IMR-90 (cell line): ENCODE measurements at regions not wholly inside any gene's neighbourhood (a gene's known extent, or its start where the extent isn't known, plus 50 kb on each side); places are given as distances from the start of the nearest gene placed in this dataset.

Source experiments
- ATAC-seq: fragments of 200-7000 bp; cut with Tn5 transposase; 2 replicates; pipeline ENCODE4 v1.9.1; 2020; ENCODE audit warnings: low read depth, mild to moderate bottlenecking, moderate library complexity
- BruUV-seq: library from RNA; stranded (reverse); fragments of 400-500 nt; replicated peaks from 2 replicates; lab custom pipeline; 2021; lab: Mats Ljungman, UMichigan
- CTCF ChIA-PET: fragments of 300-600 bp; formaldehyde crosslinking; extraction: SDS; loops from one replicate; lab custom pipeline; 2021; ENCODE audit warnings: antibody characterized with exemption; lab: Yijun Ruan, JAX
- POLR2A ChIA-PET: fragments of 300-600 bp; sonication (Branson Sonifier 250); formaldehyde crosslinking; loops from one replicate; lab custom pipeline; 2022; ENCODE audit warnings: antibody characterized with exemption; ENCODE audit not compliant: unreplicated experiment; lab: Charles Lee
- DNase-seq: peaks from one replicate; pipeline ENCODE4 v3.0.0; 2013
- H2AFZ ChIP-seq: replicated peaks from 2 replicates; pipeline ENCODE3; 2013; ENCODE audit warnings: low read length, mild to moderate bottlenecking; ENCODE audit not compliant: poor library complexity
- H2AK5ac ChIP-seq: 2 replicates; pipeline ENCODE4 v1.6.1; 2013; ENCODE audit warnings: low read depth, low read length, inconsistent platforms
- H2AK9ac ChIP-seq: replicated peaks from 2 replicates; pipeline ENCODE3; 2013; ENCODE audit warnings: mild to moderate bottlenecking, low read depth, low read length, moderate library complexity; ENCODE audit not compliant: poor library complexity
- H2BK120ac ChIP-seq: 2 replicates; pipeline ENCODE4 v1.6.1; 2013; ENCODE audit warnings: low read depth, low read length, inconsistent platforms
- H2BK15ac ChIP-seq: 3 replicates; pipeline ENCODE4 v1.6.1; 2013; ENCODE audit warnings: low read depth, low read length, inconsistent platforms
- H2BK20ac ChIP-seq: 2 replicates; pipeline ENCODE4 v1.6.1; 2013; ENCODE audit warnings: low read depth, mild to moderate bottlenecking, inconsistent platforms, low read length, moderate library complexity
- H2BK5ac ChIP-seq: 2 replicates; pipeline ENCODE4 v1.6.1; 2013; ENCODE audit warnings: mild to moderate bottlenecking, low read depth, low read length, inconsistent platforms; ENCODE audit not compliant: poor library complexity, severe bottlenecking
- H3K14ac ChIP-seq: replicated peaks from 2 replicates; pipeline ENCODE4 v1.6.1; 2013; ENCODE audit warnings: low read depth, low read length, inconsistent platforms
- H3K18ac ChIP-seq: 2 replicates; pipeline ENCODE4 v1.6.1; 2013; ENCODE audit warnings: low read depth, low read length, control low read depth
- H3K23ac ChIP-seq: 2 replicates; pipeline ENCODE4 v1.6.1; 2013; ENCODE audit warnings: low read depth, low read length, inconsistent platforms
- H3K27ac ChIP-seq: 2 replicates; pipeline ENCODE4 v1.5.1; 2013; ENCODE audit warnings: mild to moderate bottlenecking, control low read depth, low read length; ENCODE audit not compliant: insufficient read depth
- H3K27me3 ChIP-seq: 2 replicates; pipeline ENCODE4 v1.6.1; 2013; ENCODE audit warnings: low read length; ENCODE audit not compliant: control insufficient read depth, insufficient read depth
- H3K36me3 ChIP-seq: 2 replicates; pipeline ENCODE4 v1.6.1; 2013; ENCODE audit warnings: low read length, mixed read lengths; ENCODE audit not compliant: control insufficient read depth, insufficient read depth
- H3K4ac ChIP-seq: 2 replicates; pipeline ENCODE4 v1.6.1; 2013; ENCODE audit warnings: low read depth, low read length, inconsistent platforms
- H3K4me1 ChIP-seq: 2 replicates; pipeline ENCODE4 v1.6.1; 2013; ENCODE audit warnings: low read length, mixed read lengths; ENCODE audit not compliant: control insufficient read depth, insufficient read depth
- H3K4me2 ChIP-seq: 2 replicates; pipeline ENCODE4 v1.6.1; 2013; ENCODE audit warnings: low read depth, mild to moderate bottlenecking, control low read depth, low read length, moderate library complexity
- H3K4me3 ChIP-seq: 2 replicates; pipeline ENCODE4 v1.5.1; 2013; ENCODE audit warnings: low read depth, mild to moderate bottlenecking, control low read depth, low read length, moderate library complexity; ENCODE audit not compliant: insufficient read depth
- H3K56ac ChIP-seq: 2 replicates; pipeline ENCODE4 v1.6.1; 2013; ENCODE audit warnings: low read length, inconsistent platforms; ENCODE audit not compliant: insufficient read depth; ENCODE audit errors: extremely low read depth
- H3K79me1 ChIP-seq, 2 experiments: 2 replicates each; pipeline ENCODE4 v1.6.1; 2013; ENCODE audit warnings: low read length in 2 of 2, inconsistent platforms in 1 of 2, low read depth in 1 of 2
- H3K9ac ChIP-seq: 2 replicates; pipeline ENCODE4 v1.6.1; 2013; ENCODE audit warnings: low read depth, low read length, control low read depth
- H3K9me1 ChIP-seq: 2 replicates; pipeline ENCODE4 v1.6.1; 2013; ENCODE audit warnings: low read length, inconsistent platforms; ENCODE audit not compliant: insufficient read depth
- H3K9me3 ChIP-seq: 2 replicates; pipeline ENCODE4 v1.6.1; 2013; ENCODE audit warnings: low read length; ENCODE audit not compliant: control insufficient read depth, insufficient read depth
- H4K20me1 ChIP-seq: 2 replicates; pipeline ENCODE4 v1.6.1; 2013; ENCODE audit warnings: low read length, inconsistent platforms; ENCODE audit not compliant: insufficient read depth
- H4K5ac ChIP-seq: 2 replicates; pipeline ENCODE4 v1.6.1; 2013; ENCODE audit warnings: mild to moderate bottlenecking, low read depth, low read length, control low read depth
- H4K8ac ChIP-seq, 2 experiments: 2 replicates each; pipeline ENCODE4 v1.6.1; 2013; ENCODE audit warnings: low read depth in 2 of 2, low read length in 2 of 2, control low read depth in 1 of 2, inconsistent platforms in 1 of 2
- H4K91ac ChIP-seq: 2 replicates; pipeline ENCODE4 v1.6.1; 2013; ENCODE audit warnings: low read depth, low read length, inconsistent platforms; ENCODE audit not compliant: insufficient read depth
- CTCF ChIP-seq: conservative IDR thresholded peaks from 2 replicates; pipeline ENCODE4 v1.5.1; 2012; ENCODE audit warnings: mild to moderate bottlenecking, low read depth, low read length, improper control_type of control experiment
- RAD21 ChIP-seq: IDR thresholded peaks from 2 replicates; pipeline ENCODE4 v1.6.1; 2012; ENCODE audit warnings: low read length, improper control_type of control experiment
- SMC3 ChIP-seq: fragments of 150-350 bp; IDR thresholded peaks from 2 replicates; pipeline ENCODE4 v1.6.1; 2016; ENCODE audit warnings: low read depth, mild to moderate bottlenecking, antibody characterized with exemption, low read length, moderate library complexity
- USF2 ChIP-seq: fragments of 150-350 bp; IDR thresholded peaks from 2 replicates; pipeline ENCODE4 v1.6.1; 2017; ENCODE audit warnings: mild to moderate bottlenecking, antibody characterized with exemption, low read length, low read depth
- WGBS, 2 experiments: methylation state at CpG; one replicate each; pipeline versions ENCODE4 v1.1.5 to v1.1.7; 2013; ENCODE audit warnings: missing lambda C conversion rate in 2 of 2; ENCODE audit not compliant: insufficient read length in 1 of 2; ENCODE audit errors: extremely low coverage in 2 of 2; 5-methylcytosine and 5-hydroxymethylcytosine counted together
- dilution Hi-C: fragments of 300-500 bp; cut with HindIII; formaldehyde crosslinking; loops from one replicate; pipeline ENCODE4 v1.14.3; 2018; ENCODE audit warnings: low sequenced_read_pairs; ENCODE audit not compliant: unreplicated experiment
- in situ Hi-C: fragments of 300-500 bp; cut with MboI; formaldehyde crosslinking; loops from 3 replicates; pipeline ENCODE4 v1.14.3; 2019; ENCODE audit warnings: low sequenced_read_pairs, inconsistent platforms, mixed read lengths
- intact Hi-C: fragments of 100-400 bp; cut with micrococcal nuclease; formaldehyde crosslinking; loops from 2 replicates; pipeline ENCODE4 v1.10.0; 2022

- Histone ChIP-seq H2BK20ac (no peak overlapping the region), H3K27ac (no peak overlapping the region), H3K14ac (no peak overlapping the region), H4K91ac (no peak overlapping the region), H3K9me3 (no peaks in the 10 kb centered on the region), H3K36me3 (no peaks in the 10 kb centered on the region), H2BK15ac (0 out of 3 replicates have a peak overlapping the region, but pooled peaks have one; percentile 33), H3K9ac (no peak overlapping the region), H3K4ac (no peak overlapping the region), H2AK9ac (no peak overlapping the region), H2AFZ (no peak overlapping the region), H2BK120ac (no peak overlapping the region), H2AK5ac (no peak overlapping the region), H3K23ac (no peak overlapping the region), H3K56ac (no peak overlapping the region), H3K79me1 (no peaks in the 10 kb centered on the region), H3K4me1 (no peaks in the 10 kb centered on the region), H3K18ac (no peak overlapping the region), H2BK5ac (no peak overlapping the region), H3K27me3 (peaks cover 1% of the 10 kb centered on the region; the same call in 1 of the 2 replicates), H3K4me3 (no peak overlapping the region), H3K9me1 (no peaks in the 10 kb centered on the region), H3K4me2 (no peak overlapping the region), H4K8ac (no peak overlapping the region), H4K20me1 (no peaks in the 10 kb centered on the region), H4K5ac (no peak overlapping the region)
- ChIA-PET CTCF (interaction anchor here (0.6 to 2.7 kb wide), 12 partner anchors 10 to 351 kb away, joined by 3 to 15 read pairs (median 4); no protein-coding TSS in a partner anchor), POLR2A (interaction anchor here (0.5 kb wide), 1 partner anchor 66 kb away, joined by 5 read pairs; no protein-coding TSS in a partner anchor)
- no TSS peak for BruUV-seq
- in situ Hi-C loops (loop anchor here (5.0 to 10.0 kb wide), 4 partner anchors 139 to 476 kb away; no protein-coding TSS in a partner anchor), dilution Hi-C loops (no loop called here), intact Hi-C loops (loop anchor here (1.0 to 10.0 kb wide), 5 partner anchors 49 to 351 kb away; partner anchors contain the start of gene AREG)
- DNase-seq (peak; percentile 64), ATAC-seq (peak; percentile 72)
- TF ChIP-seq RAD21 (peak; percentile 82), CTCF (peak; percentile 80), SMC3 (peak; percentile 89), USF2 (no peak)
- no CpG with 5 or more reads among the region's 2 CpGs for WGBS, 2 experiments
Observed at GRCh38 chr4:74671080-74671698, 123.1 kb downstream of the BTC start.
